Lung (tissue), 11 donors: ENCODE measurements at regions not wholly inside any gene's neighbourhood (a gene's known extent, or its start where the extent isn't known, plus 50 kb on each side); places are given as distances from the start of the nearest gene placed in this dataset.

Experiments used
- ATAC-seq: fragments of 200-7000 bp; cut with Tn5 transposase; one replicate; pipeline ENCODE4 v1.9.1; 2020; ENCODE audit warnings: moderate number of reproducible peaks; ENCODE audit not compliant: insufficient read depth, low FRiP score
- DNase-seq, 3 donors: peaks; one replicate each; pipeline ENCODE4 v3.0.0-alpha.2; 2013 to 2017
- H3K27ac ChIP-seq, 2 donors: one replicate each; pipeline ENCODE4 v1.5.1; 2013; ENCODE audit warnings: mild to moderate bottlenecking in 2 of 2, moderate library complexity in 2 of 2, control low read depth in 1 of 2, inconsistent platforms in 1 of 2, low read depth in 1 of 2, low read length in 1 of 2
- H3K27me3 ChIP-seq, 3 donors: one replicate each; pipeline ENCODE4 v1.5.1; 2013; ENCODE audit warnings: low read length in 2 of 3; ENCODE audit not compliant: control insufficient read depth in 3 of 3, insufficient read depth in 3 of 3
- H3K36me3 ChIP-seq, 4 donors: one replicate each; pipeline ENCODE4 v1.5.1; 2013; ENCODE audit warnings: low read length in 4 of 4, mild to moderate bottlenecking in 1 of 4, moderate library complexity in 1 of 4; ENCODE audit not compliant: control insufficient read depth in 4 of 4, insufficient read depth in 4 of 4
- H3K4me1 ChIP-seq, 5 donors: one replicate each; pipeline ENCODE4 v1.5.1; 2013; ENCODE audit warnings: low read length in 5 of 5, mild to moderate bottlenecking in 2 of 5, moderate library complexity in 1 of 5; ENCODE audit not compliant: control insufficient read depth in 5 of 5, insufficient read depth in 5 of 5
- H3K4me3 ChIP-seq: one replicate; pipeline ENCODE4 v1.5.1; 2013; ENCODE audit warnings: mild to moderate bottlenecking, control low read depth, moderate library complexity
- H3K9ac ChIP-seq, 2 donors: one replicate each; pipeline ENCODE4 v1.5.1; 2013; ENCODE audit warnings: low read length in 2 of 2, control low read depth in 1 of 2; ENCODE audit not compliant: insufficient read depth in 1 of 2
- H3K9me3 ChIP-seq, 4 donors: one replicate each; pipeline ENCODE4 v1.5.1; 2013; ENCODE audit warnings: low read length in 3 of 4, mild to moderate bottlenecking in 1 of 4, moderate library complexity in 1 of 4; ENCODE audit not compliant: control insufficient read depth in 4 of 4, insufficient read depth in 3 of 4
- WGBS, 2 donors: extraction: QIAGEN DNeasy Blood & Tissue Kit; methylation state at CpG; one replicate each; pipeline ENCODE4 v1.1.7; 2013; 5-methylcytosine and 5-hydroxymethylcytosine counted together
- TF ChIP-seq, protein P1 (sequence below): IDR thresholded peaks from 2 replicates; pipeline ENCODE4 v1.5.1; 2012; ENCODE audit warnings: mild to moderate bottlenecking; ENCODE audit errors: control extremely low read depth, extremely low read depth
- donor health status: control.
- donor health status: control.
- donor health status: Bipolar disorder and iron deficiency.
- donor health status: healthy.
- donor health status: DM: yes; HTN: yes; CAD: no.

DNA sequence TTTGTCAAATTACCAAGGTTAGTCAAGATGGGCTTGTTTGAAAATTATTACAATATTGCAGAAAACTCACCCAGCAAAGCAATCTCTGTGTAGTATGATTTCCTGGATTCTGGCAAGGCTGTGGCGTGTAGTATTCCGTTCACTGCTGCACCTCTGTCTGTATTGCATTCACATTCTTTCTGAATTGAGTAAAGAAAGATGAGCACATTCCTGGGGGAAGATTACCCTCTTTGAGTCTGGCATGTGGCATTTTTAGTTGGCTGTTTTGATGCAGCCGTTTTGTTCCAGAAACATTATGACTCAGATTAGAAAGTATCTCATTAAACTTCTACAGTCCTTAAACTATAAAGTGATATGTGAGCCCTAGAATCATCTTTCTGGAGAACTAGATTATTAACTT is 197.7 kb downstream of the TENT4A start:
- ATAC-seq: no peak
- WGBS, 2 donors: 76 to 84% methylated on average over 3 of the region's 3 CpGs
- H3K27ac ChIP-seq: no peak overlapping the region
- H3K9ac ChIP-seq: no peak overlapping the region
- H3K9me3 ChIP-seq: peaks cover 0 to 5% (median 0%) of the 10 kb centered on the region in 4 donors
- TF ChIP-seq, protein P1, sequence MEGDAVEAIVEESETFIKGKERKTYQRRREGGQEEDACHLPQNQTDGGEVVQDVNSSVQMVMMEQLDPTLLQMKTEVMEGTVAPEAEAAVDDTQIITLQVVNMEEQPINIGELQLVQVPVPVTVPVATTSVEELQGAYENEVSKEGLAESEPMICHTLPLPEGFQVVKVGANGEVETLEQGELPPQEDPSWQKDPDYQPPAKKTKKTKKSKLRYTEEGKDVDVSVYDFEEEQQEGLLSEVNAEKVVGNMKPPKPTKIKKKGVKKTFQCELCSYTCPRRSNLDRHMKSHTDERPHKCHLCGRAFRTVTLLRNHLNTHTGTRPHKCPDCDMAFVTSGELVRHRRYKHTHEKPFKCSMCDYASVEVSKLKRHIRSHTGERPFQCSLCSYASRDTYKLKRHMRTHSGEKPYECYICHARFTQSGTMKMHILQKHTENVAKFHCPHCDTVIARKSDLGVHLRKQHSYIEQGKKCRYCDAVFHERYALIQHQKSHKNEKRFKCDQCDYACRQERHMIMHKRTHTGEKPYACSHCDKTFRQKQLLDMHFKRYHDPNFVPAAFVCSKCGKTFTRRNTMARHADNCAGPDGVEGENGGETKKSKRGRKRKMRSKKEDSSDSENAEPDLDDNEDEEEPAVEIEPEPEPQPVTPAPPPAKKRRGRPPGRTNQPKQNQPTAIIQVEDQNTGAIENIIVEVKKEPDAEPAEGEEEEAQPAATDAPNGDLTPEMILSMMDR: no peak
- H3K4me3 ChIP-seq: no peak overlapping the region
- H3K36me3 ChIP-seq: no peaks in the 10 kb centered on the region
- H3K4me1 ChIP-seq: no peaks in the 10 kb centered on the region
- DNase-seq: no peak
- H3K27me3 ChIP-seq: no peaks in the 10 kb centered on the region

DNA sequence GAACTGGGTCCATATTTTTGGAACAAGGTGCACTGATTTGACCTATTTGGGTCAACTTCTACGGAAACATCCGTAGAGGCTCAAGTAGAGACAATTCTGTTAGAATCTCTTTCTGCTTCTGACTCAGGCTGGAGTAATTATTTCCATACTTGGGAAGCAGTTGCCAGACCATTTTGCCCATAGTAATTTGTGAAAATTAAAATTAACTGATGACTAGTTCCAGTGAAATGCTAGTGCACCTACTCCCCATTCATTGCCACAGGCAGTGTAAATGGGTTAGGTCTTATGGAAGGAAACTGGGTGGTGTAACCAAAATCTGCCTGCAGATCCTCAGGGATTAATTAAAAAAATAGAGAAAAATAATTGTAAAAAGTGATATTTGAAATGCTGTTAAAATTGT is 201.1 kb downstream of the TENT4A start:
- Histone ChIP-seq H3K9ac (no peak overlapping the region), H3K27me3 (no peaks in the 10 kb centered on the region), H3K4me3 (no peak overlapping the region), H3K9me3 (peaks cover 0 to 3% (median 0%) of the 10 kb centered on the region in 4 donors), H3K4me1 (no peaks in the 10 kb centered on the region), H3K36me3 (no peaks in the 10 kb centered on the region), H3K27ac (no peak overlapping the region)
- ATAC-seq (no peak), DNase-seq (no peak)
- TF ChIP-seq, protein P1: no peak
- WGBS, 2 donors: 95 to 96% methylated on average over 2 of the region's 2 CpGs

DNA sequence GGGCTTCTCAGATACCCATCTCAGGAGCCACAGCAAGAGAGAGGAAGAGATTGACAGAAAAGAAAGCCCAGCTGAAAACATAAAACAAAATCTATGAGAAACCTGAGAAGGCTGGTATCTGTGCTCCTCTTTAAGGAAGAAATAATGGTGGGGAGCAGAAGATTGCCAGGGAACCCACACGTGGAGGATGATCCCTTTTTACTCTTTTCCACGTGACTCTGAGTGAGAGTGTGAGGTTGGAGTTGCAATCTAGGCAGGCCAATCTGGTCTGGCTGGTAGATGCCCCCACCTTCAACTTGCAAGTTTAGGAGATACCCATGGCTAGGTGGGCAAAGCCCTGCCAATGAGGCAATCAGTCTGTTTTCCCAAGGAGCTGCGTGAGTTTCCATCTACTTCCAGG is 202.3 kb downstream of the TENT4A start:
- ATAC-seq (no peak), DNase-seq (no peak)
- Histone ChIP-seq H3K27ac (no peak overlapping the region), H3K4me3 (no peak overlapping the region), H3K9ac (no peak overlapping the region), H3K4me1 (no peaks in the 10 kb centered on the region), H3K27me3 (no peaks in the 10 kb centered on the region), H3K9me3 (peaks cover 0 to 3% (median 0%) of the 10 kb centered on the region in 4 donors), H3K36me3 (no peaks in the 10 kb centered on the region)
- 82 to 90% methylated on average over 3 of the region's 3 CpGs for WGBS, 2 donors
- TF ChIP-seq, protein P1: no peak

DNA sequence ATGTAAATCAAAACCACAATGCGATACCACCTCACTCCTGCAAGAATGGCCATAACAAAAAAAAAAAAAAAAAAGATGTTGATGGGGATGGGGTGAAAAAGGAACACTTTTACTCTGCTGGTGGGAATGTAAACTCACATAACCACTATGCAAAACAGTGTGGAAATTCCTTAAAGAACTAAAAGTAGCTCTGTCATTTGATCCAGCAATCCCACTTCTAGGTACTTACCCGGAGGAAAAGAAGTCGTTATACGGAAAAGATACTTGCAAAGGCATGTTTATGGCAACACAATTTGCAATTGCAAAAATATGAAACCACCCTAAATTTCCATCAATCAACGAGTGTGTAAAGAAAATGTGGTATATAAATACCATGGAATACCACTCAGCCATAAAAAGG is 205.0 kb downstream of the TENT4A start:
- Histone ChIP-seq H3K4me1 (no peaks in the 10 kb centered on the region), H3K27me3 (no peaks in the 10 kb centered on the region), H3K27ac (no peak overlapping the region), H3K9me3 (peaks cover 0 to 3% (median 0%) of the 10 kb centered on the region in 4 donors), H3K9ac (no peak overlapping the region), H3K4me3 (no peak overlapping the region), H3K36me3 (no peaks in the 10 kb centered on the region)
- no peak for DNase-seq
- 80 to 90% methylated on average over 5 of the region's 5 CpGs for WGBS, 2 donors
- no peak for ATAC-seq
- TF ChIP-seq, protein P1: no peak
